ENCODE measurements at regions not wholly inside any gene's neighbourhood (a gene's known extent, or its start where the extent isn't known, plus 50 kb on each side); places are given as distances from the start of the nearest gene placed in this dataset.

- TF ChIP-seq ZFX (IDR thresholded peaks at IDR 0.05) (no peak), CTCF (conservative IDR thresholded peaks at IDR 0.05) (no peak)
These were observed 186.8 kb upstream of the TSC22D1 start for GRCh38 chr13:44762911-44763310.
